ENCODE measurements at regions not wholly inside any gene's neighbourhood (a gene's known extent, or its start where the extent isn't known, plus 50 kb on each side); places are given as distances from the start of the nearest gene placed in this dataset.
"Not testable (repeated sequence)": the region's sequence is repeated elsewhere in the genome, so short reads cannot be mapped to it uniquely, and the experiment has no call there.

DNA sequence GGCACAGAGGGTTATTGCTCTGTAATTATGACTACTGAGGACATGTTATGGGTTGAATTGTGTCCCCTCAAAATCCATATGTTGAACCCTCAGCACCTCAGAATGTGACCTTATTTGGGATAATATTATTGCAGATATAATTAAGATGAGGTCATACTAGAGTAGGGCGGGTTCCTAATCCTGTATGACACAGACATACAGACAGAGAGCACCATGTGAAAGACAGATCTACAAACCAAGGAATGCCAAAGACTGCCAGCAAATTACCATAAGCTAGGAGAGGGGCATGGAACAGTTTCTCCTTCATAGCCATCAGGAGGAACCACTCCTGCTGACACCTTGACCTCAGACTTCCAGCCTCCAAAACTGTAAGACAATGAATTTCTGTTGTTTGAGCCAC is 115.2 kb upstream of the OTUD4 start:
- DNase-seq (ENCODE audit: low read depth): no peak

DNA sequence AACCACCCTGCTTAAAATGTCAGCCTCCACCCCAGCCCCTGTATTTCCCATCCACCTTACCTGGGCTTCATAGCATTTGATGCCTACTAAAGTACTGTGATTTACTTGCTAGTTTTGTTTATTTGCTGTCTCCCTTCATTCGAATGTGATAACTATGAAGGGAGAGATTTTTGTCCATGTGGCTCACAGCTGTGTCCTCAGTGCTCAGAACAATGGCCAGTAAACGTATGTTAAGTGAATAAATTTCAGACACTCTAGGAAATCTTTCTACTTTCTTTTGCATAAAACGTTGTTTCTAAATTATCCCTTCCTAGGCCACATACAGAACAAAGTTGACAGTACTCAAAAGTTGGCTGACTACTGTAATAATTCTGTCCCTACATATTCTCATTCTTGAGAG is 114.7 kb upstream of the OTUD4 start:
- no peak for DNase-seq (ENCODE audit: low read depth)

DNA sequence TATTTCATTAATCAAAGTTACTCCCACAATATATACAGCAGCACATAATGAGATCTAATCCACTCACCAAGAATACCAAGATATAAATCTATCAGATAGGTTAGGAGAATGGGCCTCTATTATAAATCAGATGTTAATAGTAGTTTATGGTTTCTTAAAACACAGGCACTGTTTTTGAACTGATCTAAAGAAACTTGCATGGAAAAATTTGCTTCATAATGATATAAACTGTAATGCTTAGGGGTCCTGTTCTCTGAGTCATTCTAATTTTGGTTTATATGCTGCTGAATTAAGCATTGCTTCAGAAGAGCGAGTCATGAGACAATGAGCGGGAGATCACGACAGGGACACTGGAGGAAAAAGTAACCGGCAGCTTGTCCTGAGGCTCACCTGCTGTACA is 113.3 kb upstream of the OTUD4 start:
- no peak for DNase-seq (ENCODE audit: low read depth)

DNA sequence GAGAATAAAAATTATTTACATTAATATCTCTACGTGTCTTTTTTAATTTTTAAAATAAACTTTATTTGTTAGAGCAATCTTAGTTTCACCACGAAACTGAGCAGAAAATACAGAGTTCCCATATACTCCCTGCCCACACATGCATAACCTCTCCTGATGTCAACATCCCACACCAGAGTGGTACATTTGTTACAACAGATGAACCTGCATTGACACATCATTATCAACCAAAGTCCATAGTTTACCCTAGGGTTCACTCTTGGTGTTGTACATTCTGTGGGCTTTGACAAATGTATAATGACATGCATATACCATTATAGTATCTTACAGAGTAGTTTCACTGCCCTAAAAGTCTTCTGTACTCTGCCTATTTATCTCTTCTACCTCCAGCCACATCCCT is 110.6 kb upstream of the OTUD4 start:
- no peak for DNase-seq (ENCODE audit: low read depth)

DNA sequence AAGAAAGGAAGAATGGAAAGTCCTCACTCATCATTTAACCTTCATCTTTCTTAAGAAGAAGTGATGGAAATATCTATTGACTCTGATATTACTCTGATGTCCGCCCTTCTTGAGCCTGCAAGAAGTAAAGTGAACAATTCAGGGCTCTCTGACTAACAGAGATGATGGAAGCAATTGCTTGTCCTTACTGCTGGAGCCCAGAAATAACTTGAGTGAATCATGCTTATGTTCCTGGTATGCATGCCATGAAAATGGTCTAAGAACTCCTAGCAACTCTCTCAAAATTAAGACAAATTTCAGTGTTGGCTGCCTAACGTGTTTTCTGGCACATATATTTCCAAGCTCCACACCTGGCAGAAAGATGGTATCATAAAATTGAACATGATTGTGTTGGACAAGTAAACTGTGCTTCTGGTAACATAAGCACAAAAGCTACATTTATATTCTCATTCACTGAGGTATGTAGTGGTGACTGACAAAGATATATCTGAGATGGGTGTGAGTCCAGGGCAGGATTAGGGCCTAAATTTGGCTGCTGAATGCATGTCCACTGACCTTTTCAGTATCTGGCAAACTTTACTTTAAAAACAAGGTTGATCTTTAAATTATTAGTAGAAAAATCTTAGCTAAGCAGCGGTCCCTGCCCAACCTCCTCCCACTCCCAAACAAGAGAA is 109.2 kb upstream of the OTUD4 start:
- no peak for DNase-seq (ENCODE audit: low read depth)

DNA sequence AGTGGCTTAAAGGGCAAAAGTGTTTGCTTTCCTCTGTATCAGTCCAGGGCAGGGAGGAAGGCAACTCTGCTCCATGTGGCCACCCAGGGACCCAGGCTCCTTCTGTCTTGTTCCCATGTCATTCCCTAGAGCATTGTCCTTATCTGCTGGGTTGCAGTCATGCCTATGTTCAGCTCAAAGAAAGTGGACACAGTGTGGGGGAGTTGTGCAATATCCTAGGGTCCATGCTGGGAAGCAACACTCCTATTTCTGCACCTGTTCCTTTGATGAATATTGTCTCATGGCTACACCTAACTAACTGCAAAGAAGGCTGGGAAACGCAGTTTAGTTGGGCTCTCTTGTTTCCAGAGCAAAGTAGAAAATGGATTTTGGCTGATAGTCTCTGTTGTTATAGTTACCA is 107.0 kb upstream of the OTUD4 start:
- no peak for DNase-seq (ENCODE audit: low read depth)

DNA sequence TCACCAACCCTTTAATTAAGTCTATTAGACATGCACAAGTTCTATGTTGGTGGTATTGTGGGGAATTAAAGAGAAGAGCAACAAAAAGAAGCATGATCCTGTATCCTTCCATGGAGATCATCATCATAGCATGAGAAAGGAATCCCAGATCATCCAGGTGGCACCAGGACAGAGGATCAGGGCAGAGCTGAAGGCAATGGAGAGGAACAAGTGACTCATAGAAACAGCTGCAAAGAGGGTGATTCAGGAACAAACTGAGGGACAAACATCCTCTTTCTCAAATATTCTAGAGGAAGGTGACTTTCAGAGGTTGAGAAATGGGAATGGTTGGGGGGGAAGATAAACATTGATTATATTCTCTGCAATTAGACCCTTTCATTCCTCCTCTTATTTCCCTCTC is 105.5 kb upstream of the OTUD4 start:
- DNase-seq (ENCODE audit: low read depth): no peak

DNA sequence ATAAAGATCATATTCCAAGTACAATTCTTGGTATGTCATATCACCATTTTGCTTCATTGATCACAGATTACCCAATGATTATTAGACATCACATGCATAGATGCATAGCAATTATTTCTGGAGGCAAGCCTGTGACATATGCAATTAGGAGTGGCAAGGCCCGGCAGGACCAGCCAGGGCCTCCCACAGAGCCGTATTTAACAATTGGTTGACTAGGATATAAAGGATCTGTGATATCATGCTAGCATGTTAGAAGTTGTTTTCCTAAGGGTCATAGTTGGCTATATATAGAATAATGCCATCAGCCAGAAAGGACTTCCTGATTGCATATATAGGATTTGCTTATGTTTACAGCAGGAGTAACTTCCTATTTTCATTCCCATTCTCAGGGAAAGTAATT is 103.5 kb upstream of the OTUD4 start:
- DNase-seq (ENCODE audit: low read depth): no peak

DNA sequence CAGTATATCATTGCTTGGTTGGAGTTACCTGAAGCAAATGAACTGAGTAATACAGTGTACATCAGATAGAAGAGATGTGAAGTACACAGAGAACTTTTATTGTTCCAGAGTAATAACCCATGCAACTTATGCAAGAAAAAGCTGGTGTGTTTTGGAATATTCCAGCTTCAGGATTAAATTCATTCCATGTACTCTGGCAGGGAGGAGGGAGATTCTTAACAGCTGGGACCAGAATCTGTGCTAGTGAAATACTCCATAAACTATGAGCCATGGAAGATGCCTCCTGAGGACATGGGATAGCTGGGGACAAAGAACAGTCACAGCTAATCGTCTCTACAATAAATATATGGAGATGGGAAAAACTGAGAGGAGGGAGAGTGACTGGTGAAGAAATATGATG is 101.6 kb upstream of the OTUD4 start:
- DNase-seq (ENCODE audit: low read depth): no peak

DNA sequence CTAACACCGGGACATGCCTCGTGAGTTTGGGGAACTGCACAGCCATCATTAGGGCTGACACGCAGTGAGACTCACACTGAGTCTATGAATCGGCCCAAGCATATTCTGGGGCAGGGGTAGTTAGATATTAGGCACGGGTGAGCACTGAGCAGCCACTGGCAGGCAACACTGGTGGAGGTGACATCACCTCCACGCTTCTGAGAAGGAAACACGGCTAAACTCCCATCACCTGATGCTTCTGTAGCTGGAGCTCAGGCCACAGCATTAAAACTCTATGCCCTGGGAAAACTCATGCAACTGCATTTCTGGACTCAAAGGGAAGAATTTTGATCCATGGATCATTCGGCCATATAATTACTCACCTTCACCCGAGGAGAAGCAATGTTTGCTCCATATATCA is 100.8 kb upstream of the OTUD4 start:
- DNase-seq (ENCODE audit: low read depth): no peak

DNA sequence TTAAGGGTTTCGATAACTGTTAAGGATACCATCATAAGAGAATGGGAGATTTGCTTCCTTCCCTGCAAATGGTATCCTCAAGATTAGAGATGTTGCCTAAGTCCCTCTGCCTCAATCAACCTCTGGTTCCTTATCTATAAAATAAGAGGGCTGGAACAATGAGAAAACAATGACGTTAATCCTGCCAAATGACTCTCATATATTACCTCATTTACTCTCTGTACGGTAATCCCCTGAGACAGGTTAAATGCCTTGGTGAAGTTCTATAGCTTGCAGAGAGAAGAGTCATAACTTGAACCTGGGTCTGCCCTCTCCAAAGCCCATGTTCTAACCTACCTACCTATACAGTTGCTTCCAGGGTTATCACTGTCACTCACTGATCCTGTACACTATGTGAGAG is 100.2 kb upstream of the OTUD4 start:
- DNase-seq (ENCODE audit: low read depth): no peak

DNA sequence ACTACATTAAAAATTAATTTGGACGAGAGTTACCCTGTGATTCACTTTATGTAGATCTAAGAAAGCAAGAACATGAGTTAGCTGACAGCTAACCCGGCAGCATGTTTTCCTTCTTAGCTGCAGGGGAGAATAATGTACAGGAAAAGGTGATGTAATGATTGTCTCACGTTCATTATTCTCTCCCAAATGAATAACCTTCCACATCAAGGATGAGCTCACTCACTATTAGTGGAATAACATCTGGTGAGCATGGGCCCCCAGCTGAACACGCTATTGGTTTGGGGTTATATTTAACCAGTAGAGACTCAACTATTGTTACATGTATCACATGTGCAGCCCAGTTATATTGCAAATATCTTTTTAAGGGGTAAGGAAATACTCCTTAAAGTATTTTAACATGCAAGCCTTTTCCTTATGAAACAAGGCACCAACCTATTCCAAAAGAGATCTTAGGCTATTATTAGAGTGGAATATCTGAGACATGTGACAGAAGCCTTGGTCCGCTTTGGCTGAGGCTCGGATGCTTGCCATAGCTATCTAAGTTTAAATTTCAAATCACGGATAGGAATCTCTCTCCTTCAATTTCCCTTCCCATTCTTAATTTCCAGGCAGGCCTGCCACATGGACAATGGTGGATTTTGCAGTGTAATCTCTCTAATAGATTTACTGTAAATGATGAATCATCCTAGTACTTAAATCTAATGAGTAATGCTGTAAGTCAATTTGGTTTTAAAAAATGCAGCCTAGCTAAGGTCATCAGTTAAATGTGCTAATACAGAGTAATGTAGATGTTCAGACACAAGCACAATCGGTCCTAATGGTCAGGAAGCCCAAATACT is 99.0 kb upstream of the OTUD4 start:
- peak; percentile 37 for DNase-seq (ENCODE audit: low read depth)

DNA sequence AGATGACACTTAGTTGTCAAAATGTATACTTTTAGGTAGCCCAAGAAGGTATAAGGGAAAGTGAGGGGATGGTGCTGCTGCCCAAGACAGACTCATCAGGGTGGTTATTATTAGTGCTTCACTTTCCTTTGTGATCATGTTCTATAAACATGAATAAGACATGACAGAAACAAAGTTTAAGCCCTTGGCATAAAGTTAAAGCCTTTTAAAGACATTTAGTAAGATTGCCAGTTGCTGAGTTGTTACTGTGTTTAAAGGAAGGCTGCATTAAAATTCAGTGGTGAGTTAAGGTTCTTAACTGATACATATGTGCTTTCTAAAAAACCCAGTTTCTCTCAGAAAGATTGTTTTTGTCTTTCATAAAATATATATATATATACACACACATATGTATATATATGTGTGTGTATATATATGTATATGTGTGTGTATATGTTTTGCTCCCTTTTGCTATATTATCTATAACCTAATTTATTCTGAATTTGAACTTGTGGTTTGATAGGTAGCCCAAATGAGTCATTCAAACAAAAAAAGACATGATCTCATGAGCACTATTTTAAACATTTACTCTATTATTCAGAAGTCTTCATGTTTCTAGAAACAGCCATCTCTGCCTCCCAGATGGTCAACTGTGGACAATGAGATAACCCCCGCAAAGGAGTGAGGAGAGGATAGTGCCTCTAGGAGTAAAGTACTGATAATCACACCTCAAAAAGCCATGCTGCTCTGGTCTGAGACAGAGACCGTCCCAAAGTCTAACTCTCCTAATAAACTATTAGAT is 98.1 kb upstream of the OTUD4 start:
- no peak for DNase-seq (ENCODE audit: low read depth)

DNA sequence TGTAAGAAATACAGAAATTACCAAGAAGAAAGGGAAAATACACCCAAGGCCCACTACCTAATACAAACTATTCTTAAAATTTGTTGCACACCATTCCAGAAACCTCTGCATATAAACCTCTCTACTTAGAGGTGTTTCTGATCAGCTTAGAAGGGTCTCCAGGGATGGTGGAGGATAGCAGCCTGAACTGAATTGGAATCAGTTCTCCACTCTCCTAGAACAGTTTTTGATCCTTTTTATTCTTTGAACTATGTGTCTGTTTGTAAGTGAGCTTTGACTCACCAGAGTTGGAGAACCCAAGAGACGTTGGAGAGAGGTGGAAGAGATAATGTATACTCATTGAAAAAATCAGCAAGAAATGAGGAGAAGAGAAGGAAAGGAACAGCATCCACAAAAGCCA is 96.6 kb upstream of the OTUD4 start:
- DNase-seq (ENCODE audit: low read depth): no peak

DNA sequence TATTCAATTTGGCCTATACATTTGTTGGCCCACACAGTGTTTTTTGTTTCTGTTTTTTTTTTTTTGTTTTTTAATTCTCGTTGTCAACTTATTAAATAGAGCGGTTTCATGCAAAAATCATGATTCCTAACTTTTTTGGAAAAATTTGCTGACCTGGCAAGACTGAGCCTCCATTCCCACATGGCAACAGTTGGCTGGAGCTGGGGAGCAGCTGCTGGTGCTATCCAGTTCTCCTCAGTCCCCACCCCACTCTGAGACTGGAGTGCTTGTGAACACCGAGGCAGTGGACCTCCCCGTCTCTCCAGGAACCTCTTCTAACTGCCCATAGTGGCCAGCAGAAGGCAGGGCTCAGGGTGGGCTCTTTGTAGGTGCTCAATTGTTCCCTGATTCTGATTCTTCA is 95.7 kb upstream of the OTUD4 start:
- DNase-seq (ENCODE audit: low read depth): no peak

DNA sequence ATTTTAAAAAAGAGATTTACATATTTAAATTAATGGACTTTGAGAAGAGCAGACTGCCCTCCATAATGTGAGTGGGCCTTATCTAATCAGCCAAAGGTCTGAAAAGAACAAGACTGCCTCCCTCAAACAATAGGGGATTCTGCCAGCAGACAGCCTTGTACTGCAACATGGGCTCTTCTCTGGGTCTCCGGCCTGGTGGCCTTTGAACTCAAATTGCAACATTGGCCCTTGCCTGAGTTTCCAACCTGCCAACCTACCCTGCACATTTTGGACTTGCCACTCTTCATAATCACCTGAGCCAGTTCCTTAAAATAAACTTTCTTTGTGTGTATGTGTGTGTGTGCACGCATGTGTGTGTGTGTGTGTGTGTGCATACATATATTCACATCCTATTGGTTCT is 90.8 kb upstream of the OTUD4 start:
- DNase-seq (ENCODE audit: low read depth): no peak

DNA sequence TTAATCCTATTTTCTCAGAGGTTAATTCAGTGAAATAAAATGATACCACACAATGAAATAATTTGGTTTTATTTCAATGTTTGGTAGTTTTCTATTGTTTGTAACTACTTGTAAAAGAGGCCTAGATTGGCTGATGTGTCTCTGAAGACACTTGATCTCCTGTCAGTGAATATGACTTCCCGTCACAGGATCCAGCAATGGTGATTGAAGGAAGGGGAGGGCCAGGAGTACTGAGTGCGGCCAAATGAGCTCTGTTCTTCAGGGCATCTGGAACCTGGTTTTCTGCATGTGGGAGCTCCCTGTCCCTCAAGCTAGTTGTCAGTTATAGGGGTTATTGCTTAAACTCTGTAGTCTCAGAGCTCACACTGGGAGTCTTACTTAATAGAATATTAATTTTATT is 86.5 kb upstream of the OTUD4 start:
- DNase-seq (ENCODE audit: low read depth): no peak

DNA sequence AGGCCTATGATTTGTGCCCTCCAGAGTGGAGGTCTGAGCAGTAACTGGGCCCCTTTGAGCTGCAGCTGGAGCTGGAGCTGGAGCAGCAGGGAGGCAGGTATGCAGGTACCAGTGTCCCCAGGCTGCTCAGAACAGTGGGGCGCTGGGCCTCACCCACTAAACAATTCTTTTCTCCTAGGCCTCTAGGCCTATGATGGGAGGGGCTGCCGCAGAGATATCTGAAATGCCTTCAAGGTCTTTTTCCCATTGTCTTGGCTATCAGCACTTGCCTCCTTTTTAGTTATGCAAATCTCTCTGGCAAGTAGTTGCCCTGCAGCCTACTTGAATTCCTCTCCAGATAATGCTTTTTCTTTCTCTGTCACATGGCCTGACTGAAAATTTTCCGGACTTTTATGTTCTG is 79.7 kb upstream of the OTUD4 start:
- no peak for DNase-seq (ENCODE audit: low read depth)

DNA sequence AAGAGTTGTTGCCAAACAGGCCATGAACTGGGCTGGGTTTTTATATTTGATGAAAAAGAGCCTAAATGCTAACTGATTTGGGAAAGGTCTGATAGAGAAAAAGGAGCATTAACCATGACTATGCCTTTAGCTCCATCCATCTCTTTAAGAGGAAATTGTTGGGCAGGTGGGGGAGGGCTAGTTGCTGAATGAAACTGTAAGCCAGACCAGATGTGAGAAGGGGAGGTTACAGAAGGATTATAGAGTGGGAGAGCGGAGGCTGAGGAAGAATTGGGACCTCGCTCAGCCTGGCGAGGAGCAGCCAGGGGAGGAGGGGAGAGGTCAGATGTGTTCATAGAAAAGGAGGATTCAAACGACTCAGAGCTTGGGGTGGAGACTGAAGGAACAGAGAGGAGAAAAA is 74.9 kb upstream of the OTUD4 start:
- DNase-seq (ENCODE audit: low read depth): not testable (repeated sequence)

DNA sequence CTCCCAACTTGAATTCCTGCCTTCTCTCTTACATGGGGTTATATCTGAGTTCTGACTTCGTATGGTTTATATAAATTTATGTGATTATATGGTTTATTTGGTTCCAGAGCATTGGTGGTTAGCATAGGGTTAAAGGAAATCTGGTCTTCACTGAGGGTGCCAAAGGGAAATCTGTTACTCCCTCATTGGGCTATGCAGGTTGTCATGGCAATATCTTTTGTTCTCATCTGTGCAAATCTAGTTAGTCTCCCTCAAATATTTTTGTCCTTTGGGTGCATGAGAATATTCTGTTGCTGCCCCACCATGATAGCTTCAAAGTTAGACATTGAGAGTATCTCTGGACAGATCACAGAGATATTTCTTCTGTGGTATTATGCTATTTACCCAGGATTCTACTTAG is 71.8 kb upstream of the OTUD4 start:
- no peak for DNase-seq (ENCODE audit: low read depth)

DNA sequence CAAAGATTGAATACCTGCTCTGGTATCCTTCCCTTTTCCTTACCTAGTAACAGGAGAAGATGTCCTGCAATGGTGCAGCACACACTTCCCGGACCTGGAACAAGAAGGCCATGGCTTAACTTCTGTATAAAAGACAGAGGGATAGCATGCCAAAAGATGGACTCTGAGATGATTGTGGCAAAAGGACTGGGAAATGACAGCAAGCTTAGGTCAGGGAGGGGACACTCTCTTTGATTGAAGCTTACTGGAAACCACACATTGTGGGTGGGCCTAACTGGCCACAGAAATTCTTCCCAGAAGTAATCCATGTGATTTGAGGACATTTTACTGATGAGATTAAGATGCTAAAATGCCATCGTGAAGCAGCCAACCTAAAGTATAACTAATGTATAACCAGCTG is 71.0 kb upstream of the OTUD4 start:
- no peak for DNase-seq (ENCODE audit: low read depth)

DNA sequence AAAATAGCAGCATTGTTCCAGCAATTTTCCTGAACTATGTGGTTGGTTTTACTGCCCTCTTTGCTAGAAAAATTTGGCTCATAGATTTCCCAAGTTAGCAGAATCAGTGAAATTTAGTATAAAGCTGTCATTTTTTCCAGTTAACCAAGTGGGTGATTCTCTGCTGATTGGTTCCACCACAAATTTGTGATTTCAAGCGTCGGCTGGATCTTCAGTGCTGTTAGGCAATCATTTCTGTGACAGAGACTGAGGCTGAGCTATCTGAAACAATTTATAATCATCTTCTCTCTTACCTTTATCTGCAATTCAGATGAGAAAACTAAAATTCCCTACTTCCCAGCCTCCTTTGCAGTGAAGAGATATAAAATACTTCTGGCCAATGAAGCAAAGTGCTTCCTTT is 68.6 kb upstream of the OTUD4 start:
- no peak for DNase-seq (ENCODE audit: low read depth)

DNA sequence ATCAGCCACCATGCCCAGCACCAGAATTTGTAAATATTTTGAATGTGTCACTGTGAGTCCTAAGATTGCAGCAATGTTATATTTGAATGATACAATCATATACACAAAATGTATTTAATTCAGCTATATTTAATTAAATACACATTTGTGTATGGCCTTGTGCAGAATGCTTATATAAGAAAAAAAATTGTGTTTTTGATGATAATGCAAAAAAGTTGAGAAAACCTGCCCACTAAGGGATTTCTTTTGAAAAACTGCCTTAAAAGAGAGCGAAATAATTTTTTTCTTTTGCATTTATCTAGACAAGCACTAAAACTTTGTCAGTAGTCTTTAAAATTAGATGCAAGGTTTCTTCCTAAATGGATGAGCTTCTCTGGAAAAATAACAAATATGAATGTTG is 68.1 kb upstream of the OTUD4 start:
- no peak for DNase-seq (ENCODE audit: low read depth)
